GM21528 (cell line): ENCODE measurements at regions not wholly inside any gene's neighbourhood (a gene's known extent, or its start where the extent isn't known, plus 50 kb on each side); places are given as distances from the start of the nearest gene placed in this dataset.

Experiments used
- ATAC-seq: cut with Tn5 transposase; IDR thresholded peaks from one replicate; pipeline ENCODE4 v1.9.1; 2021; ENCODE audit warnings: mild to moderate bottlenecking, moderate library complexity; ENCODE audit not compliant: unreplicated experiment, low FRiP score

DNA sequence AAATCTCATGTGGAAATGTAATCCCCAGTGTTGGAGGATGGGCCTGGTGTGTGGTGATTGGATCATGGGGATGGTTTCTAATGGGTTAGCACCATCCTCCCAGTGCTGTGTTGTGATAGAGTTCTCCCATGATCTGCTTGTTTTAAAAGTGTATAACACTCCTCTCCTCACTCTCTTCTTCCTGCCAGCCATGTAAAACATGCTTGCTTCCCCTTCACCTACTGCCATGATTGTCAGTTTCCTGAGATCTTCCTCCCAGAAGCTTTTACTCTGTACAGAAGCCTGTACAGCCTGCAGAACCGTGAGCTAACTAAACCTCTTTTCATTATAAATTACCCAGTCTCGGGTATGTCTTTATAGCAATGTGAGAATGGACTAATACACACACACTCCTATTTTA, 499.1 kb downstream of the RASEF start:
- no peak for ATAC-seq

DNA sequence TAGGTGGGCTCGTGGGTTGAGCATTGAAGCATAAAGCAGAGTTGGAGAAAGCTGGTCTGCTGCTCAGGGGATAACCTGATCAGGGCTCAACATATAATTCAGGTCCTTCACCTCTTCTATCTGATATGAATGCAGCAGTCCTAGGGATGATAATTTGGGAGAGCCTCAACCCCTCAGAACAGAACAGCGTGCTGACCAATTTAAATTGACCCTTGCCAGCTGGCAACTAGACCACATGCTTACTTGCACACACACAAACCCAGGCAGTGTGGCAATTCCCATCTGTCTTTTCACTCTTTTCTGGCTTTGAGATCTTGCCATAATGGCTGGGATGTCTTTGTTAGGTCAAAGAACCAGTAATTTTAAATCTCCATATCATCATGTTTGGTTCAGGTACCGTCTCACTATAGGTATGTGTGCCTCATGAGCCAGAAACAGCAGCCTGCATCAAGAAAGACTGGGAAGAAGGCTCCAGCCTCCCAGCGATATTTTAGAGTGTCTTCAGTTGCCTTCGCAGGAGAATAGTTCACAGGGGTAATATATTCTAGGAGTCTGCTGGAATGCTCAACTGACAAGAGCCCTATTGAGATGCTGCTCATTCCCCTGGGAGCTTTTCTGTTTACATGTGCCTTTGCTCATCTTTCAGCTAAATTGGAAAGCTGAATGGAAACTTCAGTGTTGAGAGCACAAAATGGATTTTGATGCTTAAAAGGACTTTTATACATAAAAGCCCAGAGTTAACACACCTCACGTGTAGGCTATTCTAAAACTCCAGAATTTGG, 497.6 kb downstream of the RASEF start:
- no peak for ATAC-seq

DNA sequence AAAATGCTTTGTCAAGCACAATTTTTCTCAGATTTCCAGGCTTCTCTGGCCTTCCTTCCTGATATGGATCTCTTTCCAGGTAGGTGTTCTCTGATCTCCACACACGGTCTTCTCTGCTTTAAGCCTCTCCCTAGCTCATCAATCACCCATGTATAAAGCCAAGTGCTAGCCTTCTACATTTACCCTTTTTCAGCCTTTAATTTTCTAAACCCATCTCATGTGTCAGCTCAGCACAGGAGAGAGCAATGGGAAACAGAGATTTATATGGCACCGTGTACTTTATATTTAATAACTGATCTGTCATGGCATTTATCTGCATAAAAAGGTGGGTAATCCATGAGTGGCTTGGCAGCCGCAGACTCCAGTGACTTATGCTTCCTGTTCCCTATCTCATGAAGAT, 495.0 kb downstream of the RASEF start:
- ATAC-seq, result no peak

DNA sequence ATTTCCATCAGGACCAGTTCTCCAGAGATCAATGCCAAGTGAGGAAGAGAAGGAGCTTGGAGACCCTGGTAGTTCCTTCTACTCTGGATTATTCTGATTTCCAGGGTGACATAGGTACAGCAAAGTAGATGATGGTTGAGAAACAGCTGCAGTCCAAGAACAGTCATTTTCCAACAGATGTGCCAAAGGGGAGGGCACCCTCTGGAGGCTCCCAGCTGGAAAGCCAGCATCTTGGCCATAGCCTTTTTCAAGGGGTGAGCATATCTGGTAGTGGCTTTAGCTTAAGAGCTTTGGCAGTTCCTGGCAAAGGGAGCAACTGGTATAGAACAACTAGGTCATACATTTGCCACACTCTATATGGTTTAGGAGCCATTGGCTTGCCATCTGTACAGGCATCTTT, 492.7 kb downstream of the RASEF start:
- ATAC-seq, result no peak

DNA sequence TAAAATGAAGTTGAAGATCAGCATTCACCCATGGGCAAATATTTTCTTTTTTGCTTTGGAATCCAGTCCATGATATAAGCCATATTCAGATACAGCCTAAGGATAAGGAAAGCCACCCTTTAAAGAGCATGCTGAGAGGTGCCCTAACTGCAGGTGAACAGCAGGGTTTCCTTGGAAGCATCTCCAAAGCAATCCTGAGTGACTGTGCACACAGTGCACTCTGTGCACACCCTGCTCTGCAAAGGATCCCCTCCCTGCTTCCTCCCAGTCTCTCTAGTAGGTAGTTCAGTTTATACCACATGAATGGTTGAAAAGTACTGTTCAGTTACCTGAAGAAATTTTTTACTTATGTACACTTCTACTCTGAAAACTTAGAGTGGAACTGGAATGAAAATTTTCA, 491.4 kb downstream of the RASEF start:
- no peak for ATAC-seq

DNA sequence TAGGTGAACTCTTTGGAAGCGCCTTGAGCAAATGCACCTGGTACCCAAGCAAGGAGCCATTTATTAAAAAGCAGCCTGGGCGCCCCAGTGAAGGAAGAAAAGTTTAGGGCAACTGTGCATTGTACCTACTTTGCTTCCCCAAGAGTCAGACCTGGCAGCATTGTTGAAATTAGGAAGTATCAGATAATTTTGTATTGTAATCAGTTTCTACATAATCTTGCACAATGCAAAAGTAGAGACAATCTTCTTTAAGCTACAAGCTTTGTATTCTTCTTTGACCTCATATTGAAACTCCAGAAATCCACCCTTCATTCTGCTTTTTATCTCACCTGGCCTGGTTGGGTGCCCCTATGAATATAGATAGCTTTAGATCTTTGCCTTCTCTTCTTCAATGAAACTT, 490.8 kb downstream of the RASEF start:
- ATAC-seq, result no peak

DNA sequence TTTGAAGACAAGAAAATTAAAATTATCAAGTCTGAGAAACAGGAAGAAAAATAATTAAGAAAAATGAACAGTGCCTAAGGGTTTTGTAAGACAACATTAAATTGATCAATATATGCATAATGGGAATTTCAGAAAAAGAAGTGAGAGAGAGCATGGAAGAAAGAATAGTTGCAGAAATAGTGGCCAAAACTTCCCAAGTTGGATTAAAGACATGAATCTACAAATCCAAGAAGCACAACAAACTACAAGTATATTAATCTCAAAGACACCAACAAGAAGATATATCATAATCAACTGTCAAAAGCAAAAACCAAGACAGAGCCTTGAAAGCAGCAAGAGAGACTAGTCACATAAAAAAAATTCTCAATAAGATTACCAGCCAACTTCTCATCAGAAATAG, 488.0 kb downstream of the RASEF start:
- ATAC-seq, result no peak

DNA sequence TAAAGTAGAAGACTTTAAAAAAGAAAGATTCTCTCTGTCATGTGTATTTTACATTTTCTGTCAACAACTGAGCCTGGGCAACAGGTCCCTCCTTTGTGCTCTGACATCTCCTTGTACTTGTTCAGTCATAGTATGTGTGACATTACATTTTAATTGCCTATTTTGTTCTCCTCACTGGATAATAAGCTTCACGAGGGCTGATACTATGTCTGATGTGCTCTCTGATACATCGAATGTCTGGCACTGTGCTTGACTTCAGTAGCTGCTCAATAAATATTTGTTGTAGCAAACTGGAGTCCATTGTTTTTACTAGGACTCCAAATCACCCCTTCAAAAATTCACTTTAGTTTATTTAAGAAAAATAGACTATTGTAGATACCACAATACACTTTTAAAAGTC, 482.0 kb downstream of the RASEF start:
- ATAC-seq, result no peak

DNA sequence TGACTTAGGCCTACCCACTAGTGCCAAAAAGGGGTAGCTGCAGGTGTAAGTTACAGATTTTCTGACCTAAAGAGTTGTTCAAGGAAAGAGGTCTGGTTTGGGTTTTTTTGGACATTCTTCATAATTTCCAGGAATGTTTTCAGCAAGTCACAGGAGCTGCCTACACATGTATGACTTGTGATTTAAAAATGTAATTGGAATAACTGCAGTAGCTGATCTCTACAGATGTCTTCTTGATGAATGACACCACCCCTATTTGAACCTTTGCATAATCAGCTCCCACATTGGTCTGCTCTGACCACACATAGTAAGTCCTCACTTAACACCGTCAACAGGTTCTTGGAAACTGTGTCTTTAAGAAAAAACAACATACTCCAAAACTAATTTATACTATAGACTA, 481.4 kb downstream of the RASEF start:
- no peak for ATAC-seq

DNA sequence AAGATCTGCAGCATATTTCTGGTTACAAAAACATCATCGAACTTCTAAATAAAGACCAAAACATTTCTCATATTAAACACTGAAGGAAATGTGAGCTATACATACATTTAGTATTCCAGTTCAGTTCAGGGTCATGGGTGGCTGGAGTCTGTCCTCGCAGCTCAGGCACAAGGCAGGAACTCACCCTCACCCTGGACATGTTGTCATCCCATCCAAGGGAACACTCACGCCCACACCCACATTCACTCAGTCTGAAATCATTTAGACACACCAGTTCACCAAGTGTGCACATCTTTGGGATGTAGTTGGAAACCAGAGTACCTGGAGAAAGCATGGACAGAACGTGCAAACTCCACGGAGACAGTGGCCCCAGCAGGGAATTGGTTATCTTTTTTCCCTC, 481.0 kb downstream of the RASEF start:
- no peak for ATAC-seq

DNA sequence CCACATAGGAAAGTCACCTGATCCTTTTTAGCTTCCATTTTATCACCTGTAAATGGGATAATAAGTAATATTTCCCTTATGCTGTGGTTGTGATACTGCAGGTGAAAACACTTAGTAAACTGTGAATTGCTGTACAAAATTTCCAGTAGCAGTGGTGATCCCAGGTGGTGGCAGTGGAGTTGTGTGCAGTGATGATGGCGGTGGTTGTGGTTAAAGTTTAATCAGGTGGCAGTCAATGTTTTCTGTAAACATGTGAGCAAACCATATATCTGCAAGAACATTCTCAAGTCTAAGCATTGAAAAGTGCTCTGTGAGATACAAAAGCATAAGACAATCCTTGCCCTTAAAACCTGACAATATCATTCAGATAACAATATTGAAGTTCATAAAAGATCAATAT, 480.2 kb downstream of the RASEF start:
- no peak for ATAC-seq

DNA sequence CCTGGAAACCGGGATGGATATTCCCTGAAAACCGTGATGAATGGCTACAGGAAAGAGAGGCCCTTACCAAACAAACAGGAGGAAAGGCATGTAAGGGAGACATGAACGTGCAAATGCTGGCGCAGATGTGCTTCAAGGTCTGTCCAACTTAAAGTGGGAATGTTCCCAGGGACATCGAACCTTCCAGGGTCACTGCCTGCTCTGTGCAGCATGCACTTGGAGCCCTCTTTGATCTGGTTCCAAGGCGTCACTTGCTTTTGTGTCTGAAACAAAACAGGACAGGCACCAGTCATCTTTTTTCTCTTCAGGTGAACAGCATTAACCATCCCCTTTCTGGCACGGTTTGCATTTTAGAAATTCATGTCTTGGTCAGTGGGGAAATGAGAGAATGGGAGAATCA, 479.4 kb downstream of the RASEF start:
- ATAC-seq, result no peak

DNA sequence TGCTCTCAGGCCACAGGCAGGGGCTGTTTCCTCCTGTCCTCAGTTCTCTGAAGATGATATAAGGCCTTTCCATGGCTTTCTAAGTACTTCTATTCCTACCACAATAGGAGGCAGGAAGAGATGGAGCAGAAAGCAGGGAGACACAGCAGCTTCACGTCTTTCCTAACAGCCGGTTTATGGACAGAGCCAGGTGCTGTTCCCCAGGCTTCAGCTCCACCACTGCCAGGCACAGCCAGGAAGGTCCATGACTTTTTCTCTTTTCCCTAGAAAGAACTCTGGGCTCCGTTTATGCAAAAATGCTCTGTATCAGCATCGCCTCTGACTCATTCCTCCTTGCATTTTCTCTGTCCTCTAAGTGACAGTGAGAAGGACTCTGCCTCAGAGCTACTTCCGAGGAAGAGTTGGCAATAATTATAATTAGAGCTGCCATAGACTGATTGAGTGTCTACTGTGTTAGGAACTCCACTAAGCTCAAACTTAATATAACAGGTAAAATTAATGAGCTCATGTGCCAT, 478.5 kb downstream of the RASEF start:
- ATAC-seq, result no peak

DNA sequence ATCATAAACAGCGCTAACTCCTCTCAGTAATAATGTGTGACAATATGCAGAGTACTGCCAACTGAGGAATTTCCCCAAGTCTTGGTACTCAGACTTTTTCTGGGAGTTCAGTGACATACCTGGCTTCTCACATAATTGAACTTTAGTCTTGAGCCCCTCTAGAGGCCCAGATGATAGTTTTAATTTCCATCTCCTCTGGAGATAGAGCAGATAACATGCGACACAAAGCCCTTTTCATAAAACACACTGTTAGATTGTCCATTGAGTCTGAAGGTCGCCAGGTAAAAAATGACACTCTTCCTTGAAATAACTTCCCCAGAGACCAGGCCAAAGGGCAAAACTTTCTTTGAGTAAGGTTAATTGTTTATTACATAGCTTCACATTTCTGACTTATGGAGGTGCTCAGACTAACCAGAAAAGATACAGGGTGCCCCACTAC, 476.0 kb downstream of the RASEF start:
- no peak for ATAC-seq

DNA sequence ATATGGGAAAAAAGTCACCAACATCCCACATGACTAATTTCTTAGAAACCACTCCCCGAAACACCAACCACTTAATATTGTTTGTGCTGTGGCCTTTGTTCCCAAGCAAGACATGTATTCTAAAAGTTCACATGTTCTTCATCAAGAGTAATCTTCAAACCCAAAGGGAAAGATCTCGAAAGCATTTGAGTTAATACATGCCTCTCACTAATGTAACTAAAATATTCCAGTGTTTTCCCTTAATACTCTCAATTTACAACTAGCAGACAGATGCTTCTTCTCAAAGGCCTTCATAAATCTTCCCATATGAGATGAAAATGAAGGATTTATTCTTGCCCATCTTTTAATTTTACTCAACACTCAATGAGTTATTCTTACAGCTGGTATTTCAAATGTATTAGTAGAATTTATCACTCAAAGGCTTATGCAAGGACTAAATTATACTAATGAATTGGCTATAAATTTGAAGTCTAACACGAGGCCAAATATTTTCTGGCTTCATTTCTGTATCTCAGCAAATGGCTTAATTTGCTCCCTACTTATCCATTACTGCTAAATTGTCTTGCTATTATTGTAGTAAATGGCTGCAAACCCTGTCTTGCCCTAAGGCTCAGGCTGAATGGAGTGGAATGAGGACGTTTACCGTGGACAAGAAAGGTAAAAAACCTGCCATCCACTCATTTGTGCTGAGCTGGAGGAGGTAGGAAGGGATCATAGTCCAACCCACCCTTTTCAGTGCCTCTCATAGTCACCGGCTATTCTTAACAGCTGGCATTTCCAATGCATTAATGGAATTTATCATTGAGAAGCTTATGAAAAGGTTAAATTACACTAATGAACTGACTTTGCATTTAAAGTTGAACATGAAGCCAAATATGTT, 474.4 kb downstream of the RASEF start:
- ATAC-seq, result no peak

DNA sequence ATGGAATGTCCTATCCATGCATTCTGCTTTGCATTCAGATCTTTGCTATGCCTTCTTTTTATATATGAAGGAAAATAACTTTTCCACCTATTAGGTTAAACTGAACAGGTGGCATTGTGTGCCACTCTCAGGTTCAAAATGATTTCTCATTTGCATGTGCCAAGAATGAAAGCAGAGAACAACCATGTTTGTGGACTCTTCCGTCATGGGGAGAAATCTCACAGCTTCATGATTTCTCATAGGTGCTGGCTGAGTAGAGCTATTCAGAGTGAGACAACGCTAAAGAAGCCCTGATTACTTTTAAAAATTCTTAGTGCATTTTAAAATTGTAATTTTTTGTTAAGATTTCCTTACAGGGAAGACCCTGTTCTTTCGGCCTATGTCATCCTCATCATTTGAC, 472.1 kb downstream of the RASEF start:
- no peak for ATAC-seq

DNA sequence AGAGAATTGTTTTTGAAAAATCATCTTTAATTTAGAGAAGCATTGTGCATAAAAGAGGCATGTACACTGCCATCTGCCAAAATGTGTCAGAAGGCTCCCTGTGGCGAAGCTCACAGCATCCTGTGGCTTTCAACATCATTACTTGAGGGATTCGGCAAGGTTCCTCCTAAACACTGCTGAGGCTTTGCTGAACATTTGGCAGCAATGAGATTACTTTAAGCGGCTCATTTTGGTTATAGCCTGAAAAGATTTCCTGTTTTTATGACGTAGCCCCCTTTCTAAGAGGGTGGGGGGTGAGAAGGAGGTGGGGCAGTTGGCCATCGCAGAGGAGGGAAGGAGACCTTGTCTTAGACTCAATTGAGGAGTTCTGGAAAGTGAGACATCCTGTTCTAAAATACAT, 469.4 kb downstream of the RASEF start:
- no peak for ATAC-seq

DNA sequence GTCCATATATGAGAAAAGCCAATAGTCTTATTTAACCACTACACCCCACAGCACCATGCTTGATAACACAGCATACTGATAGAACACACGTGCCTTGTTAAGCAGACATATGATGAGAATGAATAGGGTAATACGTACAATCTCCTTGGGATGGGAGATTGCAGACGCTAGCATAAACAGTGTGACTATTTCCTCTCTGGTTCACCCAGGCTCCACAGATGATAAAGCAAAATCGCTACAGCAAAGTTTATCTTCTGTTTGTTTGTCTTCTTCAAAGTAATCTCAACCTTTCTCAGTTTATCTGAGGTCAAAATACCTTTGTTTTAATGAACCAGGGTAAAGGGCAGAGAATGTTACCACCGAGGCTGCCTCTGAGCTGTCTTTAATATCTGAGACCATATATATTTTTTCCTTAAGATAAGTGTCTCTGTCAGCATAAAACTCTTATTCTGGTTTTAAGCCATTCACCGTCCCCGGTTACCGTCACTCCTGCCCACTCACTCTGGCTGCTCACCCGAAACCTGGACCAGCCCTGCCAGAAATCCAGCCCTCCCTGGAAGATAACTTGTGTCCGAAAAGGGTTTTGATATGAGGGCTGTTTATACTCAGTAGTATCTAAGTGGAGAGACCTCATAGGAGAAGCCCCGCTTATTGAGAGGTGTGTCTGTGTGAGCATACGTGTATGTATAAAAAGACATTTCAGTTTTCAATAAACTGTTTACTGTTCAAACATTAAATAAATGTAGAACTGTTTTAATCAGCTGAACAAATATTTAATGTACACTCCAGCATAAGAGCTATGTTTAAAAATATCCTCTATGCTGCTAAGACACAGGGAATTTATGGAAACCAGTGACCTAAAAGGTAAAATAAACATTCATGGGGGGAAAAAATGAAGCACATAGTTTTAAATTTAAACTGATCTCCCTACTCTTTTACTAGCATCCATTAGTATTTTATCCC, 465.4 kb downstream of the RASEF start:
- ATAC-seq, result no peak

DNA sequence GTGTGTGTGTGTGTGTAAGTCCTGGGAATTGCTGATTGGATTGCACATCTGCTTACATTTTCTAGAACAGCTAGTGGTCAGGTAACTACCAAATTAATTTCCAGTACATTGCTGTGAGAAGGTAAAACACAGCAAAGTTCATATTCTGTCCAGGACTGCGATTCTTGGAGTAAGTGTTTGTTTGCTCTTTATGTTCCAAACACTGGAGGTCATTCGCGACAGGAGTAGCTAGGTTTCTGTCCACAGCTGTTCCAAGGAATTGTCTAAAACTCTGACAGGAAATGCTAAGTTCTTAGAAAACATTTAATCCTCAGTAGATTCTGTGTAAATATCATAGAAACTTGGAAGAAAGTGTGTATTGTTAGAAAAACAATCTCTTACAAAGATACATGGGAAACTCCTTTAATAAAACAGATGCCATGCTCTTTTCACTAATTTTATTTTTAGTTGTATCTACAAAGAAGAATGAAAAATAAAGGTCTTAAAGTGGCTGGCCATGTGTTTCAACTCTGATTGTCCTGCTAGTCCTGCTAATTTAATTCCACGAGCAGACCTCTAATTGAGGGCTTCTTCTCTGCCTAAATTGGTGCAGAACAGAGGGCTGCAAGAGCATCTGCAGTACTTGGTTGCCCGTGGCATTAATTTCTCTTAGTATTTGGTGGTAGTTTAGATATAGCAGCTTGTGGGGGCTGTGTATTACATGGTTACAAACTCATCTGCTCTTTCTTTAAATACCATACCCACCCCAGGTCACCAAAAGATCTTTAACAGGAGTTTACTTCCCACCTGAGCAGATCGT, 464.5 kb downstream of the RASEF start:
- ATAC-seq, result no peak
